Activated CD4-positive, alpha-beta T cell treated with anti-CD3 and anti-CD28 coated beads for 36 hours (primary cell): ENCODE measurements at regions not wholly inside any gene's neighbourhood (a gene's known extent, or its start where the extent isn't known, plus 50 kb on each side); places are given as distances from the start of the nearest gene placed in this dataset.
A peak's percentile ranks its signal among the peaks of the same experiment; 100 is the strongest.

Experiments used
- ATAC-seq: fragments of 200-7000 bp; cut with Tn5 transposase; one replicate; pipeline ENCODE4 v1.10.0; 2021; ENCODE audit warnings: mild to moderate bottlenecking, moderate library complexity
- CTCF ChIA-PET: fragments of 350-600 bp; sonication (Branson Sonifier 250); formaldehyde crosslinking; loops from one replicate; lab custom pipeline; 2021; ENCODE audit warnings: antibody characterized with exemption; lab: Charles Lee
- POLR2A ChIA-PET: fragments of 350-600 bp; sonication (Branson Sonifier 250); formaldehyde crosslinking; loops from one replicate; lab custom pipeline; 2021; ENCODE audit warnings: antibody characterized with exemption, inconsistent platforms; lab: Charles Lee
- DNase-seq: peaks from one replicate; pipeline ENCODE4 v3.0.0-alpha.2; 2020
- H3K27ac Mint-ChIP-seq: one replicate; pipeline ENCODE4 v1.8.0; 2021; ENCODE audit warnings: mixed read lengths
- H3K27me3 Mint-ChIP-seq: one replicate; pipeline ENCODE4 v1.8.0; 2021; ENCODE audit warnings: mixed read lengths
- H3K36me3 Mint-ChIP-seq: one replicate; pipeline ENCODE4 v1.8.0; 2021; ENCODE audit warnings: low read depth, mixed read lengths
- H3K4me1 Mint-ChIP-seq: one replicate; pipeline ENCODE4 v1.8.0; 2021; ENCODE audit warnings: mixed read lengths
- H3K4me3 Mint-ChIP-seq: one replicate; pipeline ENCODE4 v1.8.0; 2021; ENCODE audit warnings: mild to moderate bottlenecking, moderate library complexity, mixed read lengths
- H3K9me3 Mint-ChIP-seq: one replicate; pipeline ENCODE4 v1.8.0; 2021; ENCODE audit warnings: low read depth, mixed read lengths
- intact Hi-C, 2 experiments: fragments of 100-400 bp; cut with DNase I in 1 of 2; cut with micrococcal nuclease in 1 of 2; formaldehyde crosslinking; loops; one replicate each; pipeline versions ENCODE4 v1.14.2 to v1.15.1; 2022 to 2024; cut with DNase I, micrococcal nuclease

DNA sequence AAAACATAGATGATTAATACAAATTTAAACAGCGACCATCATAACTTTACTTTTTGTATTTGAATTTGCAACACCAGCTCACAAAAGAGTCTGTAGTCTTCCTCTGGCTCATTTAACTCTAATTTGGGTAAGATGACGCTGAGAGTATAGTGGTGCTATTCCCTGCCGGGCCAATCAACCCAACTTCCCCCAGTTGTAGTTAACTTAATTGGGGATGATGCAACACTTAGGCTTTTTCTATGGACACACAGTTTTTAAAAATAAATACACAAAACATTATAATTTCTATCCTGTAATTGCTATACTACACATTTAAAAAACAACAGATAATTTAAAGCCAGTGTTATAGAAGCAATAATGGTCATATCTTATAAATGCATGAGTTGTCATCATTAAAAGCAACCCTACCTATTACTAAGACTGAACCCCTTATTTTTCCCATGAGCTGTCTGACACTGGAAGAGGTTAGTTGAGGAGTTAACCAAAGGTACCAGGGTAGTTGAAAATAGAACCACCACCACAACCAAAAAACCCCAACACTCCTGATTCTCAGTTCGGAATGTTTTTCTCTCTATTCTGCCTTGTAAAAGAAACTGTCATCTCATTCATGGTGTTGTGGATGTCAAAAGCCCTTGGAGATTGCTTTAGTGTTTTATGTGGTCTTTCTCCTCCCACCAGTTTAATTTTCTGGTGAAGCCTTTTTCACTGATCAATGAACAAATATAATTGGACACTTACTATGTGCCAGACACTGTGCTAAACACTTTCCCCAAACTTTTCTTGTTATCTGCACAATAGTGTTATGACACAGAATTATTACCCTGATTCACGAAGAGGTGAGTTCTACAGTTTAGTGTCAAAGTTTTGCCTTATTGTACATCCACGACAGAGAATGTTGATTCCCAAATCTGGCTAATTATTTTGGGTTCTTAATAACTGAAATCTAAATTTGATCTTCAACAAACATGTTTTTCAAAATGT lies 61.5 kb upstream of the RAPGEF2 start:
- H3K27ac Mint-ChIP-seq, result no peak overlapping the region
- DNase-seq (no peak), ATAC-seq (no peak)
- intact Hi-C loops, result no loop called here
- ChIA-PET POLR2A (no interaction called here), CTCF (no interaction called here)
- no peak overlapping the region for H3K4me3 Mint-ChIP-seq
- no peaks in the 10 kb centered on the region for H3K4me1 Mint-ChIP-seq
- peaks cover 28% of the 10 kb centered on the region for H3K27me3 Mint-ChIP-seq
- H3K36me3 Mint-ChIP-seq, result no peaks in the 10 kb centered on the region
- H3K9me3 Mint-ChIP-seq, result no peaks in the 10 kb centered on the region

- H3K27ac Mint-ChIP-seq, result no peak overlapping the region
- POLR2A ChIA-PET, result no interaction called here
- peaks cover 27% of the 10 kb centered on the region for H3K27me3 Mint-ChIP-seq
- CTCF ChIA-PET, result no interaction called here
- no peak overlapping the region for H3K4me3 Mint-ChIP-seq
- no peak for ATAC-seq
- no peak for DNase-seq
- H3K9me3 Mint-ChIP-seq, result no peaks in the 10 kb centered on the region
- intact Hi-C loops, result no loop called here
- H3K4me1 Mint-ChIP-seq, result no peaks in the 10 kb centered on the region
- H3K36me3 Mint-ChIP-seq, result no peaks in the 10 kb centered on the region
These were observed 60.7 kb upstream of the RAPGEF2 start for GRCh38 chr4:159042097-159042605.

DNA sequence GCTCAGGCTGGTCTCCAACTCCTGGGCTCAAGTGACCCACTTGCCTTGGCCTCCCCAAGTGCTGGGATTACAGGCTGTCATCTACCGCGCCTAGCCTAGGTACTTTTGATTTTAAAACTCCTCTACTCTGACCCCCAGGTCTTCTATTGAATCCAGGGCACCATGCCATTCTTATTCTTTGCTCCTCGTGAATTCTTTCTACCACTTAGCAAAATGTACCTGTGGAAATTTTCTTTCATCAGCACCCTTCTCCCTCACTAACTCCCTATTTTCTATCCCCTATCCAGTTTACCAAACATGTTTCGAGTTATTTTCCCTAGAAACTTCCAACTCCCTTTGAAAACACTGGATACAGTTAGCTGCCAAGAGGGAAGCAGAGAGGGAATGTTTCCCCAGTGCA lies 60.0 kb upstream of the RAPGEF2 start:
- H3K27me3 Mint-ChIP-seq, result peaks cover 27% of the 10 kb centered on the region
- H3K36me3 Mint-ChIP-seq, result no peaks in the 10 kb centered on the region
- no peak for DNase-seq
- H3K27ac Mint-ChIP-seq, result no peak overlapping the region
- no peak overlapping the region for H3K4me3 Mint-ChIP-seq
- ChIA-PET POLR2A (no interaction called here), CTCF (no interaction called here)
- peaks cover 6% of the 10 kb centered on the region for H3K4me1 Mint-ChIP-seq
- intact Hi-C loops, result no loop called here
- H3K9me3 Mint-ChIP-seq, result no peaks in the 10 kb centered on the region
- no peak for ATAC-seq

- Mint-ChIP-seq H3K9me3 (no peaks in the 10 kb centered on the region), H3K27ac (no peak overlapping the region), H3K4me1 (peaks cover 9% of the 10 kb centered on the region), H3K27me3 (peaks cover 28% of the 10 kb centered on the region), H3K36me3 (no peaks in the 10 kb centered on the region), H3K4me3 (no peak overlapping the region)
- CTCF ChIA-PET, result no interaction called here
- POLR2A ChIA-PET, result no interaction called here
- intact Hi-C loops, result no loop called here
- DNase-seq (no peak), ATAC-seq (no peak)
These were observed 59.0 kb upstream of the RAPGEF2 start for GRCh38 chr4:159043861-159044260.

DNA sequence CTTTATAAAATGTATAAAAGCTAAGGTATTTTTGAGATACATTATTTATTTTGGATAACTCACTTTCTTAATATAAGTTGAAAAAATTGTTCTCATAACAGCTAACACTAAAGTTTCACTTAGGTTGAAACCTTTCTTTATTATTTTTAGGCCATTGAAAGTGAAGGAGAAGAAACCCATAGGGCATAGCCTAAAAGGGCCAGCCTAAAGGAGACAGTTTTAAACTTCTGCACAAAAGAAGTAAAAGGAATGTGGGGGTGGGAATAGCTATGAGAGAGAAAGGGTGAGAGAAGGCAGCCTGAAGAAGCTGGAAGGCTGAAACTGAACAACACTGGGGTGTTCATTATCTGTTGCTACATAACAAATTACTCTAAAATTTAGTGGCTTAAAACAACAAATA lies 57.6 kb upstream of the RAPGEF2 start:
- DNase-seq, result no peak
- intact Hi-C loops, result no loop called here
- no peaks in the 10 kb centered on the region for H3K9me3 Mint-ChIP-seq
- POLR2A ChIA-PET, result no interaction called here
- H3K4me3 Mint-ChIP-seq, result no peak overlapping the region
- no peaks in the 10 kb centered on the region for H3K36me3 Mint-ChIP-seq
- CTCF ChIA-PET, result interaction anchor here (0.7 to 1.2 kb wide), 2 partner anchors 10 to 195 kb away, joined by 3 read pairs; no protein-coding TSS in a partner anchor
- peaks cover 9% of the 10 kb centered on the region for H3K4me1 Mint-ChIP-seq
- no peak for ATAC-seq
- peaks cover 28% of the 10 kb centered on the region for H3K27me3 Mint-ChIP-seq
- H3K27ac Mint-ChIP-seq, result no peak overlapping the region

GRCh38 chr4:159046683-159047082 lies 56.2 kb upstream of the RAPGEF2 start:
- H3K4me3 Mint-ChIP-seq, result no peak overlapping the region
- no peaks in the 10 kb centered on the region for H3K9me3 Mint-ChIP-seq
- H3K4me1 Mint-ChIP-seq, result peaks cover 16% of the 10 kb centered on the region
- DNase-seq, result no peak
- intact Hi-C loops, result no loop called here
- peaks cover 22% of the 10 kb centered on the region for H3K27me3 Mint-ChIP-seq
- H3K27ac Mint-ChIP-seq, result no peak overlapping the region
- CTCF ChIA-PET, result no interaction called here
- POLR2A ChIA-PET, result no interaction called here
- H3K36me3 Mint-ChIP-seq, result no peaks in the 10 kb centered on the region
- no peak for ATAC-seq

DNA sequence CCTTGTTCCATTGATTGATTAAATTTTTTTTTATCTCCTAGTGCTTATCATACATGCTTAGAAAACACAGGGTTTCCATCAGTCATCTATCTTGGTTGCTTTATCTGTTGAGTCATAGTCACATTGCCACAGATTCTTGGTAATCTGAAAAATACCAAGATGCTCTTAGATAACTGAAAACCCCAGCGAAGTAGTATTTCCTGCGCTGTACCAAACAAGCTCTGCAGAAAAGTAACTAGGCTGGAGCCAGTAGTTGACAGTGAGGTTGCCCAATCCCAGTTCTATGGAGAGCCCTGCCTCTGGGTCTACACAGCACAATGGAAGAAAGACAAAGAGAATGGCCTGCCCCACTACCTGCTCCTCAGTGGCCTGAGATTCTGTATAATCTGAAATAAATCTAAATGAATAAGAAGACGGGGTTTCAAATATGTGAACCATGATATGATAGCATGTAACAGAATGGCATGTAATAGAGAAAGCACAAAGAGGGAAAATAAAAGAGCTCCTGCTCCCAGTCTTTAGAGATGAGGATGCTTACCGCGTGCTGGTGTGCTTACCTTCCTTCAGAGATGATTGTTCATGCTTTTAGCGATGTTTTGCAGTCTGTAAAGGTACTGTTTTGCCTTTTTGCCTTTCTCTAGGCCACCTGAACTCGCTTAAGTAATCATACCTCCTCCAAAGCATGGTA lies 55.3 kb upstream of the RAPGEF2 start:
- ChIA-PET CTCF (no interaction called here), POLR2A (interaction anchor here (0.5 to 0.6 kb wide), 2 partner anchors 21 to 60 kb away, joined by 3 read pairs; no protein-coding TSS in a partner anchor)
- DNase-seq (no peak), ATAC-seq (peak; percentile 79)
- peaks cover 20% of the 10 kb centered on the region for H3K4me1 Mint-ChIP-seq
- H3K4me3 Mint-ChIP-seq, result no peak overlapping the region
- peaks cover 15% of the 10 kb centered on the region for H3K27me3 Mint-ChIP-seq
- H3K27ac Mint-ChIP-seq, result no peak overlapping the region
- intact Hi-C loops, result no loop called here
- no peaks in the 10 kb centered on the region for H3K36me3 Mint-ChIP-seq
- H3K9me3 Mint-ChIP-seq, result no peaks in the 10 kb centered on the region

GRCh38 chr4:159048166-159048886 lies 54.6 kb upstream of the RAPGEF2 start:
- no peak for ATAC-seq
- intact Hi-C loops, result no loop called here
- Mint-ChIP-seq H3K4me1 (peaks cover 20% of the 10 kb centered on the region), H3K9me3 (no peaks in the 10 kb centered on the region), H3K36me3 (no peaks in the 10 kb centered on the region), H3K4me3 (no peak overlapping the region), H3K27me3 (peaks cover 12% of the 10 kb centered on the region), H3K27ac (no peak overlapping the region)
- ChIA-PET CTCF (interaction anchor here (0.9 kb wide), 1 partner anchor 10 kb away, joined by 4 read pairs; no protein-coding TSS in a partner anchor), POLR2A (interaction anchor here (0.5 to 0.6 kb wide), 2 partner anchors 21 to 61 kb away, joined by 3 read pairs; no protein-coding TSS in a partner anchor)
- DNase-seq, result no peak

DNA sequence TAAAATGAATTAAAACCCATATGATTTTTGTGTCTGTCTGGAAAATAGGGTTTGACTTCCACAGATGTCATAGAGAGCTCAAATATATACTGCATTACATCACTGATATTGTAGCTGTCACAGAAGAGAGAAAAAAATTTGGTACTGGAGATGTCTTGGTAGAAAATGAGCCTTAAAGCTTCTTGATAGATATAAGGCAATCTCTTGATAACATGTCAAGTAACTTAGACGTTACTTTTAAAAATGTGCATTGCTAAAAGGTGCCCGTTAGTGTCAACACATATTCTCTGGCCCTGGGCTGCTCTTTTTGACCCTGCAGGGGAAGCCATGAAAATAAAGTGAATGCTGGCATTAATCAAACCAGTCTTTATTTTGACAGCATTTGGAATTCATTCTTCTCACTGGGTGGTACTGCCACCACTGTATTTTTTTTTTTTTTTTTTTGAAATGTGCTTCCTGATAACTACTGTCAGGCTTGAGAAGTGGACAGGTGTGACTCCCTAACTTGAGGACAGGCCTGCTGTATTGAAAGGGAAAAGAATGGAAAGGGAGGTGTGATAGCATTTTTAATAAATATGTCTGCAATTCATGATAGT lies 53.0 kb upstream of the RAPGEF2 start:
- Mint-ChIP-seq H3K9me3 (no peaks in the 10 kb centered on the region), H3K27me3 (peaks cover 15% of the 10 kb centered on the region), H3K4me1 (peaks cover 20% of the 10 kb centered on the region), H3K27ac (no peak overlapping the region), H3K36me3 (no peaks in the 10 kb centered on the region), H3K4me3 (no peak overlapping the region)
- ChIA-PET POLR2A (no interaction called here), CTCF (interaction anchor here (0.9 kb wide), 1 partner anchor 12 kb away, joined by 4 read pairs; no protein-coding TSS in a partner anchor)
- DNase-seq (no peak), ATAC-seq (no peak)
- intact Hi-C loops, result no loop called here

DNA sequence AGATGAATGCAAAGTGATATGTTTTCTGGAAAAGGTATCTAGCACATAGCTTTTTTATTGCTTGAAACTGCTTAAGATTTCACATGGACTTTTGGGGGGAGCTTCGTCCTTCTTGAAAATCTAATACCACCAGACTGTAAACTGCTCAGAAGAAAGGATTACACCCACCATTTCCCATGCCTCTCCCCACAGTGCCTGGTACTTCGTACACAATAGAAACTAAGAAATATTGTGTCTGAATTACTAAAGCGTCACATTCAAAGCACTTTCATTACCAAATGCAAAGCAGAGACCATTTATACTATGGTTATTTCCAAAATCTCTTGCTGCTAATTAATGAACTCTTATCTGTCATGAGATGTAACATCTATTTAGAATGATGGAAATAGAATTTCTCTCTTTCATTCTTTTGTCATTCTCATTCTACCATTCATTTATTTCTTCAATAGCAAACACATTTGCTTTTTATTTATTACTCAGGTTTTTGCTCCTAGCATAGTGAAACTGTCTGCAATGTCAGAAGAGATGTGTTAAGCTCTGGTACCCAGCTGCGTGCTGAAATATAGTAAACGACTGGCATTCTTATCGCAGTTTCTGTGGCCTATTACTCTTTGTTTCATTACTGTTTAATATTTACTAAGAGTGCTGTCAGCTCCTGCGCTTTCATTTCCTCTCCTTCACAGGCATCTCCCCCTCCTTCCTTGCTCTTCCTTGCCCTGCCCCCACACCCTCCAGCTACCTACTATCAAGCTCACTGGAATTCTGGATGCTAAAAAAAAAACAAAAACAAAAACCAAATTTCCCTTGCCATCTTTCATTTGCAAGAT lies 51.4 kb upstream of the RAPGEF2 start:
- ATAC-seq, result peak; percentile 51

More for the DNA sequence above, 51.4 kb upstream of the RAPGEF2 start:
- intact Hi-C loops, result no loop called here
- no peak overlapping the region for H3K27ac Mint-ChIP-seq
- H3K9me3 Mint-ChIP-seq, result no peaks in the 10 kb centered on the region
- ChIA-PET CTCF (interaction anchor here (0.6 to 1.0 kb wide), 2 partner anchors 30 to 176 kb away, joined by 3 to 4 read pairs; no protein-coding TSS in a partner anchor), POLR2A (no interaction called here)
- no peaks in the 10 kb centered on the region for H3K36me3 Mint-ChIP-seq
- H3K4me1 Mint-ChIP-seq, result peaks cover 20% of the 10 kb centered on the region
- no peak for DNase-seq
- H3K4me3 Mint-ChIP-seq, result no peak overlapping the region
- H3K27me3 Mint-ChIP-seq, result peaks cover 8% of the 10 kb centered on the region
